HUES64 (cell line): ENCODE measurements at regions not wholly inside any gene's neighbourhood (a gene's known extent, or its start where the extent isn't known, plus 50 kb on each side); places are given as distances from the start of the nearest gene placed in this dataset.
A peak's percentile ranks its signal among the peaks of the same experiment; 100 is the strongest.
"Not testable (repeated sequence)": the region's sequence is repeated elsewhere in the genome, so short reads cannot be mapped to it uniquely, and the experiment has no call there.

Experiments used
- H3K27ac ChIP-seq: 2 replicates; pipeline ENCODE4 v1.7.0; 2013; ENCODE audit warnings: low read depth, low read length, inconsistent platforms
- H3K27me3 ChIP-seq: 2 replicates; pipeline ENCODE4 v1.6.1; 2013; ENCODE audit warnings: mild to moderate bottlenecking, low read length; ENCODE audit not compliant: insufficient read depth
- H3K36me3 ChIP-seq: 2 replicates; pipeline ENCODE4 v1.6.1; 2013; ENCODE audit warnings: mild to moderate bottlenecking, low read length; ENCODE audit not compliant: insufficient read depth
- H3K4me1 ChIP-seq: 2 replicates; pipeline ENCODE4 v1.6.1; 2013; ENCODE audit warnings: mild to moderate bottlenecking, low read length, moderate library complexity; ENCODE audit not compliant: insufficient read depth
- H3K4me3 ChIP-seq: 2 replicates; pipeline ENCODE4 v1.5.1; 2013; ENCODE audit warnings: mild to moderate bottlenecking, low read length, moderate library complexity
- H3K9ac ChIP-seq: 2 replicates; pipeline ENCODE4 v1.6.1; 2013; ENCODE audit warnings: mild to moderate bottlenecking, low read depth, low read length
- H3K9me3 ChIP-seq: 2 replicates; pipeline ENCODE4 v1.6.1; 2013; ENCODE audit warnings: low read depth, low read length; ENCODE audit not compliant: insufficient read depth
- WGBS: fragments of 150-250, 120-280 bp; methylation state at CpG from one replicate; pipeline ENCODE4 v1.1.7; 2013; ENCODE audit warnings: missing lambda C conversion rate; 5-methylcytosine and 5-hydroxymethylcytosine counted together

DNA sequence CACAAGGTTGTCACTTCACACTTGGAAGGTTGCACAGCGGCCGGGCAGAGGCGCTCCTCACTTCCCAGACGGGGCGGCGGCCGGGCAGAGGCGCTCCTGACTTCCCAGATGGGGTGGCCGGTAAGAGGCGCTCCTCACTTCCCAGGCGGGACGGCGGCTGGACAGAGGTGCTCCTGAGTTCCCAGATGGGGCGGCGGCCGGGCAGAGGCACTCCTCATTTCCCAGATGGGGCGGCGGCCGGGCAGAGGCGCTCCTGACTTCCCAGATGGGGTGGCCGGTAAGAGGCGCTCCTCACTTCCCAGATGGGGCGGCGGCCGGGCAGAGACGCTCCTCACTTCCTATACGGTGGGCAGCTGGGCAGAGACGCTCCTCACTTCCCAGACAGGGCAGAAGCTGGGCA is 199.4 kb upstream of the PODXL start:
- not testable (repeated sequence) for H3K4me3 ChIP-seq, H3K9ac ChIP-seq, H3K4me1 ChIP-seq, H3K27me3 ChIP-seq, H3K27ac ChIP-seq, H3K36me3 ChIP-seq
- 96% methylated on average over 28 of the region's 28 CpGs for WGBS
- peaks cover 14% of the 10 kb centered on the region for H3K9me3 ChIP-seq

DNA sequence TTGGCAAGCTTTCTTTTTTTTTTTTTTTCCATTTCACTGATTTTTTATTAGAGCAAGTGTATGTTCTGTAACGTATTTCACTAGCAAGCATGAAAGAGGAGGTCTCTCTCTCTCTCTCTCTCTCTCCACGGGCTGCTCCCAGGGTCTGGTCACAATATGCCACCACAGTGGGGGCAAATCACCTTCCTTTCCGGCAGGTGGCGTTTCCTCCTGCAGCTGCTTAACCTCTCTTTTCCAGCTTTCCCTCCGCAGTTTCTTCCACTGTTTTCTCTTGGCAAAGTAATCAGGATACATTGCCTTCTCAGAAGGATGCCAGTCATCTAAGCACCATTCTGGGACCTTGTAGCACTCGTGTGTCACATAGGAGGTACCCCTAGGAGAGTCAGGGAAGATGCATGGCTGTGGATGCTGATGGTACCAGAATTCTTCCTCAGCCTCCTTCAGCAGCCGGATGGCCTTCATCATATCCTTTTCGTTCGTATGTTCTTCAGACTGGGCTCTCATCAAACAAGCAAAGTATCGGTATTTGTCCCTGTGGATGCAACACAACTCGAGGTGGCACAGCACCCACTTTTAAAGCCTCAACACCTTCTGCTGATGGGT is 197.3 kb upstream of the PODXL start:
- no peak overlapping the region for H3K9ac ChIP-seq
- H3K36me3 ChIP-seq, result no peaks in the 10 kb centered on the region
- H3K9me3 ChIP-seq, result peaks cover 14% of the 10 kb centered on the region
- WGBS, result 76% methylated on average over 11 of the region's 11 CpGs
- H3K4me3 ChIP-seq, result no peak overlapping the region
- H3K27ac ChIP-seq, result no peak overlapping the region
- no peaks in the 10 kb centered on the region for H3K27me3 ChIP-seq
- peaks cover under 1% of the 10 kb centered on the region; the same call in 1 of the 2 replicates for H3K4me1 ChIP-seq

DNA sequence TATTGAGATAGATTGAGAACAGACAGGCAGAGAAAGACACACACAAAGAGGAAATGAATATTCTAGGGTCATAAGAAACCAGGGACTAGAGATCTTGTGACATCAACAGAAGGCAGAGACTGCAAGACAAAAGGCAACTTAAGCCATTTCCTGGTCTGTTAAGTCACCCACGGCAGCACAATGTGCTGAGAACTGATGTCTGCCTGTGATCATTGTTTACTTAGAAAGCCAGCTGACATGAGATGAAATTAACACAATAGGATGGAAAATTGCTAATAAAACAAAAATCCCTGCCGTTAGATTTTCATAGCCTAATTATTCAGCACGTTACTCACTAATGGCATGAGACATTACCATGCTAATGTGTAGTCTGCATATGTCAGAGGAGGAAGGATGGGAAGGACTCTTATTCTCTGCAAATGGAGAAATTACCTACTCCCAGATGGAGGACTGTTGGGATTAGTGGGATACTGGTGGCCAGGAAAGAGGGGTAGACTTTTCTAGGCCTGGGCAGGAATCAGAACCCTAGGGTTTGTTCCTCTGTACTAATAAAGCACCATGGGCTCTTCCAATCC is 191.3 kb upstream of the PODXL start:
- Histone ChIP-seq H3K27me3 (no peaks in the 10 kb centered on the region), H3K9ac (no peak overlapping the region), H3K36me3 (no peaks in the 10 kb centered on the region), H3K9me3 (no peaks in the 10 kb centered on the region), H3K27ac (peak overlapping the region; percentile 62; the same call in 1 of the 2 replicates), H3K4me1 (peaks cover 17% of the 10 kb centered on the region), H3K4me3 (no peak overlapping the region)
- WGBS, result 18% methylated on average over 1 of the region's 3 CpGs

DNA sequence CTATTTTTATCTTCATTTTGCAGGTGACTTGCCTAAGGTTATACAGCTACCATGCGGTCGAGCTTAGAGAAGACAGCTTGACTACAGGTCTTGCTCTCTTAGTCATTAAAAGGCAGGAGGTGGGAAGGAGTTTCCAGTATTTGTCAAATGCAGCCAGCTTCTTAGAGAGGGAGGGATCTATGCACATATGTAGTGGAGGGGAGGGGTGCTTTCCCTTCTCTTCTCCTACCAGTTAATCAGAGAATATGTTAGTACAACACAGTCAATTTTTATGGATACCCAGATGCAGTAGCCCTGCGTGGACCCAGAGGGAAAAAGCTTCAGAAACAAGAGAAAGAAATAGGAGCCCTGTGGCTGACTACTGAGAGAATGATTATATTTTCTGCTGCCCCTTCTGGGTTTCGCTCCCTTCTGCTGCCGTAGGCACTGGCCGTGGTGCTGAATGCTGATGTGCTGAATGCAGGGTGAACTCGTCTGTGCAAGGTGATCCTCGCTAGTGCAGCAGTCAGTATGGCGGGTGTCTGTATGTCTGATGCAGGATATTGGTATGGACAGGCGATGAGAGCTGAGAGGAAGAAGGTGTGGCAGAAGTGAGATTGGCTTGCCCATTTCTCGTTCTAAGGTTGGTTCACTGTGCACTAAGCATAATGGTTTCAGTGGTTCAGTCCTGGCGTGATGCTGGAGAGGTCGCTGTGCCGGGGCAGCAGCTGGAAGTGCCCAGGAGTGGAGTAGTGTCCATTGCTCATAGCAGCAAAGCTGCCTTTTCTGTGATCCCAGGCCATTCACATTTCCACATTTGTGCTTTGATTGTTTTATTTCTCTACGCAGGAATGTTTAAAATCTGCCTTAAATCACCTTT is 189.2 kb upstream of the PODXL start:
- no peak overlapping the region for H3K9ac ChIP-seq
- H3K9me3 ChIP-seq, result no peaks in the 10 kb centered on the region
- H3K27me3 ChIP-seq, result no peaks in the 10 kb centered on the region
- no peak overlapping the region for H3K4me3 ChIP-seq
- WGBS, result 49% methylated on average over 15 of the region's 15 CpGs
- no peak overlapping the region for H3K27ac ChIP-seq
- H3K36me3 ChIP-seq, result no peaks in the 10 kb centered on the region
- H3K4me1 ChIP-seq, result peaks cover 17% of the 10 kb centered on the region

DNA sequence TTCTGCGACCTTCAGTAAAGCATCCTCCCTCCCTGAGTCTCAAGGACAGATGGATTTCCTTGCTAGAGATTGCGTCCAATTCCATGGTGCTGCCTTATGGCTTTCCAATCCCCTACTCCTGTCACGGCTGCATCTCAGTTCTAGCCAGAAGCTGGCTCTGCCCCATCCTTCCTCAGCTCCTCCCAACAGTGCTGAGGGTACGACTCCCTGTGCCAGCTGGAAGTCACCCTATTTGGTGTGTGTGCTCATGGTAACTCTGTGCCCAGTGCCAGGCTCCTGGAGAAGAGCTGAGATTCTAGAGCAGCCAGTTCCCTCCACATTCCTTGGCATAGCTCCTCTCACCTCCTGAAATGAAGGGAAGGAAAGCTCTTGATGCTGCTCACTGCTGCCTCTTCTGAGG is 185.0 kb upstream of the PODXL start:
- Histone ChIP-seq H3K4me3 (no peak overlapping the region), H3K27ac (no peak overlapping the region), H3K36me3 (no peaks in the 10 kb centered on the region), H3K4me1 (no peaks in the 10 kb centered on the region), H3K27me3 (no peaks in the 10 kb centered on the region), H3K9ac (no peak overlapping the region), H3K9me3 (no peaks in the 10 kb centered on the region)
- 89% methylated on average over 4 of the region's 4 CpGs for WGBS

DNA sequence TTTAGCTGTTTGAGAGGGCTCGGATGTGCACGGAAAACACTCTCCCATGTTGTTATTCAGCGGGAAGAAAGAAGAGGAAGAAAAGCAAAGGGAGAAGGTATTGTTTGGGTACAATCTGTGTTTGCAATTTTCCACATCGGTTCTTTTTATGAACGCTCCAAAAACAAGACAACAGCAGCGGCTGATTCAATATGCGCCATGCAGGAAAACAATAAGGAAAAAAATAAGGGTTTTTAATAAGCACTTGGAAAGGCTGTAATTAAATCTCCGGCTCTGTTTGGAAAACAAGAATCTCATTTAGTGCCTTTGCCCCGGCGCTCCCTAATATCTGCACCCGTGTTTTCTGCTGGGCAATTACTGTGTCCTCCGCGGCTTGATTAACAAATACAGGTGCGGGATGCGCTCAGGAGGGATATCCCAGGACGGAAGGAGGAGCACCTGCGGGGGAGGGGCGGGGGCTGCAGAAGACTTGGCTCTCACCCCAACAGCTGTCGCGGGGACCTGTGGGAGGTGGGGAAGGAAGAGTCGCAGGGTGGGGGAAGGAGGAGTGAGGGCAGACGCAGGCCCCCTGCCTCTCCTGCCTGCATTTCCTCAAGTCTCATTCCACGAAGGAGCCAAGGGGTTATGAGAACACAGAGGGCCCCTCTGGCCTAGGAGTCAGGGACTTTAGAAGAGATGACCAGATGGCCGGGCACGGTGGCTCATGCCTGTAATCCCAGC is 181.5 kb upstream of the PODXL start:
- H3K27me3 ChIP-seq, result no peaks in the 10 kb centered on the region
- H3K27ac ChIP-seq, result no peak overlapping the region
- peaks cover 14% of the 10 kb centered on the region; the same call in 1 of the 2 replicates for H3K4me1 ChIP-seq
- no peak overlapping the region for H3K9ac ChIP-seq
- WGBS, result 89% methylated on average over 25 of the region's 25 CpGs
- H3K9me3 ChIP-seq, result no peaks in the 10 kb centered on the region
- H3K4me3 ChIP-seq, result no peak overlapping the region
- H3K36me3 ChIP-seq, result no peaks in the 10 kb centered on the region

DNA sequence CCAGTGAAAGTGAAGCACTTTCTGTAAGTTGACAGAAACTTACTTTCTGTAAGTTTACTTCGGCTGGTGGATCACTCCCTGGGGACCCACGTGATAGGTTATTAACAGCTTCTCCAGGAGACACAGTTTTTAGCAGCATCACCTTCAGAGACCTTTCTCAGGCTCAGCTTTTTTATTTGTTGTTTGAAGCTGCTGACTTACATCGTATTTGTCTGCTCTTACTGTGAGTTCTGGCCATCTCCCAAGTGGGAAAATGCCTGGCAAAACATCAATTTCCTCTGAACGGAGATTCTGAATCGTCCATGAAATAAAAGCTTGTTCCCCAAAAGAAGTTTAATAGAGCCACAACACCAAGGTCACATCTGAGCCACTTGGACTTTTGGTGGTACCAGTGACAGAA is 178.7 kb upstream of the PODXL start:
- H3K4me1 ChIP-seq, result peaks cover 14% of the 10 kb centered on the region; the same call in 1 of the 2 replicates
- H3K27ac ChIP-seq, result no peak overlapping the region
- H3K27me3 ChIP-seq, result no peaks in the 10 kb centered on the region
- no peak overlapping the region for H3K4me3 ChIP-seq
- H3K9me3 ChIP-seq, result no peaks in the 10 kb centered on the region
- H3K9ac ChIP-seq, result no peak overlapping the region
- 90% methylated on average over 5 of the region's 5 CpGs for WGBS
- H3K36me3 ChIP-seq, result no peaks in the 10 kb centered on the region

DNA sequence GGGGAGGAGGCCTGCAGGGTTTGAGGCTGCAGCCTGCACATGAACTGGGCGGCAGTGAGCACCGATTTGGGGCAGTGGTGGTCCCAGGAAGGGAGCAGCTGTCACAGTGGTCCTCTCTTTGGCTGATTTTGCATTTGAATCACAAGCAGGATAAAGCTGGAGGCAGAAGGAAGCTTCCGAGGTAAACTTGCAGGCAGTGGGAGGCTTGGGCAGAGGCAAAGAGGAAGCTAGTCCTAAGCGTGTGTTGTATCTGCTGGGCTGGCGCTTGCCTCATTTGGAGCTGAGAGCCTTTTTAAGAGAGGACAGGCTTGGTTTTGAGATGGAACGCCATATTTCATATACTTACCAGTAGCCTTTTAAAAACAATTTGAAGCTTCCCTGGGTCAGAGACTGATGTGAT is 177.2 kb upstream of the PODXL start:
- 55% methylated on average over 5 of the region's 6 CpGs for WGBS
- no peak overlapping the region for H3K9ac ChIP-seq
- no peaks in the 10 kb centered on the region for H3K36me3 ChIP-seq
- peaks cover 14% of the 10 kb centered on the region; the same call in 1 of the 2 replicates for H3K4me1 ChIP-seq
- no peaks in the 10 kb centered on the region; the same call in 1 of the 2 replicates for H3K9me3 ChIP-seq
- no peaks in the 10 kb centered on the region for H3K27me3 ChIP-seq
- H3K4me3 ChIP-seq, result no peak overlapping the region
- H3K27ac ChIP-seq, result no peak overlapping the region

DNA sequence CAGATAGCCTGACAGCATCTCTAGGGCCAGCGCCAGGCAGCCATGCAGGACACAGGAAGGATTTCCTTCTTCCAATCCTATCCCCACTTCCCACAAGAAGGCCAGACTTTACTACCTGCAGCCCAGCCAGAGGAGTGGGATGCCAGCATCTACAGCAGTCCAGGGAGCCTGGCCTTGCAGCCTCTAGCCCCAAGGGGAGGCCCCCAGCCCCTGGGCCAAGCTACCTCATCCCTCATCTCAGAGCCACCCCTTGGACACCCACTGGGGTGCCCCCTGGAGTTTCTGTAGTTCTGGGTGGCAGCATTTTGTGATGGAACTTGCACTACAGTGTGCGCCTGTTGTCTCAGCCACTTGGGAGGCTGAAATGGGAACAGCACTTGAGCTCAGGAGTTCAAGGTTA is 170.8 kb upstream of the PODXL start:
- Histone ChIP-seq H3K4me1 (no peaks in the 10 kb centered on the region), H3K4me3 (no peak overlapping the region), H3K27me3 (no peaks in the 10 kb centered on the region), H3K9me3 (no peaks in the 10 kb centered on the region; the same call in 1 of the 2 replicates), H3K9ac (no peak overlapping the region), H3K27ac (no peak overlapping the region), H3K36me3 (no peaks in the 10 kb centered on the region)
- WGBS, result 96% methylated on average over 2 of the region's 2 CpGs

DNA sequence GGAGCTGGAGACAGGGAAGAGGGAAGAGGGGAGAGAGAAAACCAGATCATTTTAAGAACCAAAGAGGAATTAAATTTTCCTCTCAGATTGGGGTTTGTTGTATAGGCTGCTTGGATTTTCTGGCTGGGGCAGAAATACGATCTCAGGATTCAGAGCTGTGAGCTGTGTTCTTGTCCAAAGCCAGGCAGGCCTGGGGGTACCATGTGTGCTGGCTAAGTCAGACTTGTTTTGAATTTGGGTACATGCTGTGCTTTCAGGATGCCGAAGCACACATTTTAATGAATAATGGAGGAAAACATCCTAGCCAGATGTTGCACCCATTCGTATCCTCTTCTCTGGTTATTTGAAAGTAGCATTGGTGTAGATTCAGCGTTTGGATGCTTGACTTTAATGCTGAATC is 170.3 kb upstream of the PODXL start:
- H3K27ac ChIP-seq, result no peak overlapping the region
- H3K36me3 ChIP-seq, result no peaks in the 10 kb centered on the region
- H3K27me3 ChIP-seq, result no peaks in the 10 kb centered on the region
- no peaks in the 10 kb centered on the region for H3K4me1 ChIP-seq
- H3K4me3 ChIP-seq, result no peak overlapping the region
- 91% methylated on average over 4 of the region's 4 CpGs for WGBS
- H3K9ac ChIP-seq, result no peak overlapping the region
- H3K9me3 ChIP-seq, result no peaks in the 10 kb centered on the region; the same call in 1 of the 2 replicates

DNA sequence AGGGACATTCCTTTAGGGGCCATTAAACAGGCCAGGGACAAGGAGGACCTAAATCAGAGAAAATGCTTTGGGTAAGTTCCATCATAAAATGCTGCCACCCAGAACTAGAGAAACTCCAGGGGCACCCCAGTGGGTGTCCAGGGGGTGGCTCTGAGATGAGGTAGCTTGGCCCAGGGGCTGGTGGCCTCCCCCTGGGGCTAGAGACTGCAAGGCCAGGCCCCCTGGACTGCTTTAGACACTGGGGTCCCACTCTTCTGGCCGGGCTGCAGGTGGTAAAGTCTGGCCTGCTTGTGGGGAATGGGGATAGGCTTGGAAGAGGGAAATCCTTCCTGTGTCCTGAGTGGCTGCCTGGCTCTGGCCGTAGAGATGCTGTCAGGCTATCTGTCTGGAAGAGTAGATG is 169.6 kb upstream of the PODXL start:
- Histone ChIP-seq H3K4me1 (no peaks in the 10 kb centered on the region), H3K9me3 (no peaks in the 10 kb centered on the region; the same call in 1 of the 2 replicates), H3K9ac (no peak overlapping the region), H3K4me3 (no peak overlapping the region), H3K27ac (no peak overlapping the region), H3K27me3 (no peaks in the 10 kb centered on the region), H3K36me3 (no peaks in the 10 kb centered on the region)
- 85% methylated on average over 2 of the region's 2 CpGs for WGBS
